ENCODE measurements at regions not wholly inside any gene's neighbourhood (a gene's known extent, or its start where the extent isn't known, plus 50 kb on each side); places are given as distances from the start of the nearest gene placed in this dataset.
A peak's percentile ranks its signal among the peaks of the same experiment; 100 is the strongest.

DNA sequence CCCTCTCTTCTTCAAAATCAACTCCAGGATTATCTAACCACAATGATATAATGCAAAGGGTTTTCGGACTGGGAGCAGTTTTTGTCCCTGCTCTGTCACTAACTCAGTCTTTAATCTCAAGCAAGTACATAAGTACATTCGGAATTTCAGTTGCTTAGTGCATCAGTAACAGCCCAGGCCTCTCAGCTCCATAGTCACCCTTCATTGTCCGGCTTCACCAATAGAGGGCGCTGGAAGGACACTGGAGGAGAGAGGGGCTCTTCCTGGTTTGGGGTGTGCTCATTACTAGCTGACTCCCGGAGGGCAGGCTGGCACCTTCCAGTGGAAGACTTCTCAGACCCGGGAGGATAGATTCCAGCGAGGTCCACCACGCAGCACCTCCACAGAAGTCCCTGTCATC is 90.4 kb upstream of the PDGFD start:
- intact Hi-C loops (cut with DNase I; ENCODE audit: low total_unique reads): no loop called here
- no peak for TF ChIP-seq POLR2AphosphoS5 (IDR thresholded peaks at IDR 0.05)
- peak in 1 of 11 experiments; percentile 11 for TF ChIP-seq CTCF (IDR thresholded peaks at IDR 0.05 in 8 of 11, conservative IDR thresholded peaks at IDR 0.05 in 3 of 11)
- no peak overlapping the region for H3K27ac ChIP-seq
- H3K4me3 ChIP-seq: no peak overlapping the region
- WGBS, 5 donors: 39 to 59% (median 43%) methylated on average over 8 of the region's 8 CpGs
- no peak for DNase-seq
- H3K9me3 ChIP-seq: no peaks in the 10 kb centered on the region
- H3K27me3 ChIP-seq (replicated peaks in 1 of 7): no peaks in the 10 kb centered on the region
- no peaks in the 10 kb centered on the region for H3K36me3 ChIP-seq
- no peaks in the 10 kb centered on the region for H3K4me1 ChIP-seq

DNA sequence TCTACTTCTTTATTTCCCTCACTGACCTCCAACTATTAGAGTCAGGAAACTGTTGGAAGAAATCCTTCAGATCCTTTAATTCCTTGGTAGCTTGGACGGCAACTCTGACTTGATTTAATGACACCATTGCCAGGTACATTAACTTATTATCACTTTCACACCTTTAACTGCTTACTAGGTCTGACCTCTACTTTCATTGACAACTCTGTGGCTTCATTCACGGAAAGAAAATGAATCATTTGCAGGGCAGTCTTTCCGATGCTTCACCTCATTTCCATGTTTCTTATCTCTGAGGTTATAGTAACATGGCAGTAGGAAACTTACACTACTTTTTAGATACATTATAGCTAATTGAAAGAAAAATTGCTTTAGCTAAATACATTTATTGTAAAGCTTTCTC is 82.6 kb upstream of the PDGFD start:
- H3K27ac ChIP-seq: no peak overlapping the region
- no peaks in the 10 kb centered on the region for H3K9me3 ChIP-seq
- H3K4me3 ChIP-seq: no peak overlapping the region
- TF ChIP-seq POLR2A (IDR thresholded peaks at IDR 0.05) (no peak), POLR2AphosphoS5 (IDR thresholded peaks at IDR 0.05) (no peak), CTCF (IDR thresholded peaks at IDR 0.05 in 8 of 11, conservative IDR thresholded peaks at IDR 0.05 in 3 of 11) (no peak)
- no peaks in the 10 kb centered on the region for H3K27me3 ChIP-seq (replicated peaks in 1 of 7)
- no peaks in the 10 kb centered on the region for H3K4me1 ChIP-seq
- 52 to 75% (median 64%) methylated on average over 3 of the region's 3 CpGs for WGBS, 5 donors
- no peaks in the 10 kb centered on the region for H3K36me3 ChIP-seq
- no peak for DNase-seq
- intact Hi-C loops (cut with DNase I; ENCODE audit: low total_unique reads): no loop called here

DNA sequence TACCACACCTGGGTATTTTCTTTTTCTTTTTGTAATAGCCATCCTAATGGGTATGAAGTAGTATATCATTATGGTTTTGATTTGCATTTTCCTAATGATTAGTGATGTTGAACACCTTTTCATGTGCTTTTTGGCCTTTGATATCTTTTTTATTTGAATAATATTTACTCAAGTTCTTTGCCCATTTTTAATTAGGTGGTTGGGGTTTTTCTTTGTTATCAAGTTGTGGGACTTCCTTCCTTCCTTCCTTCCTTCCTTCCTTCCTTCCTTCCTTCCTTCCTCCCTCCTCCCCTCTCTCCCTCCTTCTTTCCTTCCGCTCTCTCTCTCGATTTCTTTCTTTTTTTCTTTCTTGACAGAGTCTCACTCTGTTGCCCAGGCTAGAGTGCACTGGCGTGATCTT is 75.0 kb upstream of the PDGFD start:
- WGBS, 5 donors: 87 to 94% (median 88%) methylated on average over 3 of the region's 3 CpGs
- no peak overlapping the region for H3K4me3 ChIP-seq
- DNase-seq: no peak
- H3K9me3 ChIP-seq: no peaks in the 10 kb centered on the region
- no peaks in the 10 kb centered on the region for H3K27me3 ChIP-seq (replicated peaks in 1 of 7)
- H3K4me1 ChIP-seq: no peaks in the 10 kb centered on the region
- no peak for TF ChIP-seq POLR2A (IDR thresholded peaks at IDR 0.05)
- TF ChIP-seq CTCF (IDR thresholded peaks at IDR 0.05 in 8 of 11, conservative IDR thresholded peaks at IDR 0.05 in 3 of 11): no peak
- TF ChIP-seq POLR2AphosphoS5 (IDR thresholded peaks at IDR 0.05): no peak
- H3K36me3 ChIP-seq: no peaks in the 10 kb centered on the region
- H3K27ac ChIP-seq: no peak overlapping the region
- intact Hi-C loops (cut with DNase I; ENCODE audit: low total_unique reads): no loop called here

DNA sequence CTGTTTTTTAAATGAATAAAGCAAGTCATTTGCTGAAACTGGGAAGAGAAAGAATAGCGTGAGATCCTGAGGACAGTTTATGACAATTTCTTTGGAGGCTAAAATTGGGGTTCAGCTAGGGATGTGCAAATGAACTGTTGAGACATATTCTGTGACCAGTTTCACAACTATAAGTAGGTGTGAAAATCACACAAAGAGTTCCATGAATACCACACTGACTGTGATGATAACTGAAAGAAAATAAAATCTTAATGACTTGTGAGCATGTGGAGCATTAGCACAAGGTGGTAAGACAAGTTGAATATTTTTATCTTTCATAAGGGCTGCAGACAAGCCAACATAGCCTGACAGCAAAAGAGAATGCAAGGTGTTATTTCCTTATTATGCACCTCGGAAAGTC is 61.1 kb upstream of the PDGFD start:
- TF ChIP-seq POLR2AphosphoS5 (IDR thresholded peaks at IDR 0.05): no peak
- TF ChIP-seq CTCF (IDR thresholded peaks at IDR 0.05 in 8 of 11, conservative IDR thresholded peaks at IDR 0.05 in 3 of 11): no peak
- no peak for TF ChIP-seq POLR2A (IDR thresholded peaks at IDR 0.05)
- no peak for DNase-seq
- Histone ChIP-seq H3K27ac (no peak overlapping the region), H3K9me3 (no peaks in the 10 kb centered on the region), H3K4me1 (no peaks in the 10 kb centered on the region), H3K36me3 (no peaks in the 10 kb centered on the region), H3K27me3 (replicated peaks in 1 of 7) (no peaks in the 10 kb centered on the region), H3K4me3 (no peak overlapping the region)
- WGBS, 5 donors: 85 to 94% (median 88%) methylated on average over 2 of the region's 2 CpGs
- intact Hi-C loops (cut with DNase I; ENCODE audit: low total_unique reads): no loop called here
